ENCODE measurements at regions not wholly inside any gene's neighbourhood (a gene's known extent, or its start where the extent isn't known, plus 50 kb on each side); places are given as distances from the start of the nearest gene placed in this dataset.

DNA sequence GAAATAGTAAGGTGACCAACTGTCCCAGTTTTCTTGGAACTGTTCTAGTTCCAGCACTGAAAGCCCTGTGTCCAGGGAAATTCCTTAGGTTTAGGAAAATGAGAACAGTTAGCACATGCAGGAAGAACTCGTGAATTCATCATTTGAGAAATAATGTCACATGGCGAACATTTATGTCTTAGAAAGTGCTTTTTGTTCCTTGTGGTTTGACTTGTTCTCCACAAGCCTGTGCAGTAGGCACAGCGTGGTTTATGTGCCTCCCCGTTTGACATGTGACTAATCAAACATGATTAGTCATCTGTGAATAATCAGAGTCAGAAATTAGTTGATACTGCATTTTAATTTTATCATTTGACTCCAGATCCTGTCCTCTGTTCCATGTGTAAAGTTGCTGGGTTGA, 556.0 kb upstream of the CPEB2 start:
- no peak for TF ChIP-seq CTCF (IDR thresholded peaks at IDR 0.05; ENCODE audit: unreplicated experiment)
- DNase-seq (ENCODE audit: low spot score) = no peak
- H3K4me1 Mint-ChIP-seq (ENCODE audit: unreplicated experiment) = no peaks in the 10 kb centered on the region
- H3K27ac Mint-ChIP-seq (ENCODE audit: unreplicated experiment) = no peak overlapping the region
- peaks cover 2% of the 10 kb centered on the region for H3K27me3 Mint-ChIP-seq (ENCODE audit: unreplicated experiment)
- no peak overlapping the region for H3K4me3 Mint-ChIP-seq (ENCODE audit: unreplicated experiment)
- no peaks in the 10 kb centered on the region for H3K9me3 Mint-ChIP-seq (ENCODE audit: unreplicated experiment)
- H3K36me3 Mint-ChIP-seq (ENCODE audit: low read depth, unreplicated experiment) = no peaks in the 10 kb centered on the region

GRCh38 chr4:14446904-14447303, 555.4 kb upstream of the CPEB2 start:
- Mint-ChIP-seq H3K36me3 (ENCODE audit: low read depth, unreplicated experiment) (no peaks in the 10 kb centered on the region), H3K4me3 (ENCODE audit: unreplicated experiment) (no peak overlapping the region), H3K9me3 (ENCODE audit: unreplicated experiment) (no peaks in the 10 kb centered on the region), H3K27me3 (ENCODE audit: unreplicated experiment) (peaks cover 2% of the 10 kb centered on the region), H3K27ac (ENCODE audit: unreplicated experiment) (no peak overlapping the region), H3K4me1 (ENCODE audit: unreplicated experiment) (no peaks in the 10 kb centered on the region)
- no peak for DNase-seq (ENCODE audit: low spot score)
- TF ChIP-seq CTCF (IDR thresholded peaks at IDR 0.05; ENCODE audit: unreplicated experiment) = no peak

DNA sequence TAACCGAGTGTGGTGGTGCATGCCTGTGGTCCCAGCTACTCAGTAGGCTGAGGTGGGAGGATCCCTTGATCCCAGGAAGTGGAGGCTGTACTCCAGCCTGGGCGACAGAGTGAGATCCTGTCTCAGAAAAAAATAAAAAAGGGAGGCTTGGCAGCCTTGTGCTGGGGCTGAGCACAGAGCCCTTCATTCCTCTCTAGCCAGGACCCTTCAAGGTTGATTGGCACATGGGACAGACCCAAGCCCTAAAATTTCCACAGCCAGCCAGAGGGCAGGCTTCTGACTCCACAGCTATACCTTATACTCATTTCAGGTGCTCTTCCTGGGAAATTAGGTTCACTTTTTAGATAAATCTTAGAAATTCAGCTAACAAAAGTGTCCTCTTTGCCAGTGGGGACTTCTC, 553.0 kb upstream of the CPEB2 start:
- H3K27me3 Mint-ChIP-seq (ENCODE audit: unreplicated experiment) = peaks cover 4% of the 10 kb centered on the region
- H3K27ac Mint-ChIP-seq (ENCODE audit: unreplicated experiment) = no peak overlapping the region
- no peak overlapping the region for H3K4me3 Mint-ChIP-seq (ENCODE audit: unreplicated experiment)
- no peaks in the 10 kb centered on the region for H3K9me3 Mint-ChIP-seq (ENCODE audit: unreplicated experiment)
- DNase-seq (ENCODE audit: low spot score) = no peak
- no peaks in the 10 kb centered on the region for H3K36me3 Mint-ChIP-seq (ENCODE audit: low read depth, unreplicated experiment)
- no peak for TF ChIP-seq CTCF (IDR thresholded peaks at IDR 0.05; ENCODE audit: unreplicated experiment)
- H3K4me1 Mint-ChIP-seq (ENCODE audit: unreplicated experiment) = no peaks in the 10 kb centered on the region

- Mint-ChIP-seq H3K27me3 (ENCODE audit: unreplicated experiment) (peaks cover 4% of the 10 kb centered on the region), H3K9me3 (ENCODE audit: unreplicated experiment) (no peaks in the 10 kb centered on the region), H3K36me3 (ENCODE audit: low read depth, unreplicated experiment) (no peaks in the 10 kb centered on the region), H3K4me3 (ENCODE audit: unreplicated experiment) (no peak overlapping the region), H3K27ac (ENCODE audit: unreplicated experiment) (no peak overlapping the region), H3K4me1 (ENCODE audit: unreplicated experiment) (no peaks in the 10 kb centered on the region)
- TF ChIP-seq CTCF (IDR thresholded peaks at IDR 0.05; ENCODE audit: unreplicated experiment) = no peak
- DNase-seq (ENCODE audit: low spot score) = no peak
These were observed 550.3 kb upstream of the CPEB2 start for GRCh38 chr4:14452001-14452400.

GRCh38 chr4:14452764-14453163, 549.5 kb upstream of the CPEB2 start:
- Mint-ChIP-seq H3K4me3 (ENCODE audit: unreplicated experiment) (no peak overlapping the region), H3K36me3 (ENCODE audit: low read depth, unreplicated experiment) (no peaks in the 10 kb centered on the region), H3K27ac (ENCODE audit: unreplicated experiment) (no peak overlapping the region), H3K9me3 (ENCODE audit: unreplicated experiment) (no peaks in the 10 kb centered on the region), H3K27me3 (ENCODE audit: unreplicated experiment) (peaks cover 2% of the 10 kb centered on the region), H3K4me1 (ENCODE audit: unreplicated experiment) (no peaks in the 10 kb centered on the region)
- TF ChIP-seq CTCF (IDR thresholded peaks at IDR 0.05; ENCODE audit: unreplicated experiment) = no peak
- DNase-seq (ENCODE audit: low spot score) = no peak
